Gastrocnemius medialis (tissue), 4 donors: ENCODE measurements at regions not wholly inside any gene's neighbourhood (a gene's known extent, or its start where the extent isn't known, plus 50 kb on each side); places are given as distances from the start of the nearest gene placed in this dataset.

ENCODE experiments used
- ATAC-seq, 2 donors: fragments of 150-250 bp; one replicate each; pipeline ENCODE4 v1.9.1; 2016
- DNase-seq, 2 donors: peaks; one replicate each; pipeline ENCODE4 v3.0.0-alpha.2; 2019
- H3K27ac ChIP-seq, 4 donors: fragments of 200-600 bp; sonication (generic); 1 replicate in 1 of 4; 2 replicates in 3 of 4; pipeline ENCODE4 v1.5.1; 2016 to 2018; ENCODE audit warnings: mild to moderate bottlenecking in 2 of 4, moderate library complexity in 1 of 4
- H3K27me3 ChIP-seq, 3 donors: fragments of 200-600 bp; sonication (generic) in 2 of 3; 1 replicate in 1 of 3; 2 replicates in 2 of 3; pipeline versions ENCODE4 v1.5.1 to v1.6.0; 2016 to 2019; ENCODE audit warnings: mild to moderate bottlenecking in 1 of 3, moderate library complexity in 1 of 3
- H3K36me3 ChIP-seq, 2 donors: fragments of 200-600 bp; sonication (generic) in 1 of 2; one replicate each; pipeline ENCODE4 v1.5.1; 2017 to 2018
- H3K4me1 ChIP-seq, 2 donors: fragments of 200-600 bp; sonication (generic) in 1 of 2; one replicate each; pipeline ENCODE4 v1.5.1; 2016 to 2017; ENCODE audit warnings: mild to moderate bottlenecking in 2 of 2
- H3K4me3 ChIP-seq, 4 donors: fragments of 200-600 bp; sonication (generic) in 3 of 4; 1 replicate in 1 of 4; 2 replicates in 3 of 4; pipeline ENCODE4 v1.5.1; 2016 to 2019; ENCODE audit warnings: mild to moderate bottlenecking in 2 of 4
- H3K9me3 ChIP-seq, 3 donors: fragments of 200-600 bp; sonication (generic) in 2 of 3; 1 replicate in 1 of 3; 2 replicates in 2 of 3; pipeline ENCODE4 v1.5.1; 2016 to 2019
- POLR2A ChIP-seq, 2 donors: fragments of 450-650 bp; IDR thresholded peaks; one replicate each; pipeline ENCODE4 v1.6.1; 2017; ENCODE audit warnings: antibody characterized with exemption in 2 of 2, mild to moderate bottlenecking in 2 of 2, moderate library complexity in 2 of 2
- in situ Hi-C, 4 donors: fragments of 200-750 bp; cut with MboI; loops; one replicate each; pipeline versions ENCODE4 v1.15.0 to v1.8.0; 2017; ENCODE audit warnings: low sequenced_read_pairs in 4 of 4
- intact Hi-C: fragments of 100-400 bp; cut with DNase I; formaldehyde crosslinking; loops from one replicate; pipeline ENCODE4 v1.15.1; 2023; ENCODE audit warnings: low total_unique reads
- microRNA counts, 2 donors: library from miRNA; unstranded; fragments of <30 nt; microRNA quantifications; one replicate each; lab custom pipeline; 2016
- microRNA-seq, 2 donors: library from miRNA; unstranded; fragments of <30 nt; microRNA quantifications; one replicate each; pipeline ENCODE4, GENCODE V29; 2016; ENCODE audit warnings: borderline replicate concordance in 2 of 2
- TF ChIP-seq, protein P1 (sequence below), 5 experiments: fragments of 450-650 bp in 3 of 5; fragments of 200-600 bp in 2 of 5; sonication (generic) in 2 of 5; IDR thresholded peaks in 4 of 5; conservative IDR thresholded peaks in 1 of 5; 1 replicate in 4 of 5; 2 replicates in 1 of 5; pipeline ENCODE4 v1.5.1; 2016 to 2019; ENCODE audit warnings: antibody characterized with exemption in 5 of 5, mild to moderate bottlenecking in 3 of 5, moderate library complexity in 3 of 5

DNA sequence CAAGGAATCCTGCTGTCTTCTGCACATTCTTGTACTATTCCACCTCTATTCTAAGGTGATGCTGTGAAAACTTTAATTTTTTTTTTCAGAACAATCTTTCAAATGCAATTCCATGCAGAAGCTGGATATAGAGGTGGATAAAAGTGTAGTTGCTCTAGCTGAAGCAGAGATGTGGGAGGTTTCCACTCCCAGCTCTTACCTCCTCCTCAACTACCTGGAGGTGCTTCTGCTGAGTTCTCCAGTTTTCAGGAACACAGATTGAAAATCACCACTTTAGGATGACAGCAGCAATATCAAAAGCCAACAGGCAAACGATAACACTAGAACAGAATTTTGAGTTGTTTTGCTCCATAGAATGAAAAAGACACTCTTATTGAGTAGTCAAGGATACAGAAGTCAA lies 51.1 kb upstream of the FAM98A start:
- H3K27ac ChIP-seq, result no peak overlapping the region
- no peaks in the 10 kb centered on the region for H3K27me3 ChIP-seq
- no peaks in the 10 kb centered on the region for H3K36me3 ChIP-seq
- no peaks in the 10 kb centered on the region for H3K4me1 ChIP-seq
- TF ChIP-seq POLR2A (IDR thresholded peaks at IDR 0.05), result no peak
- TF ChIP-seq, protein P1, sequence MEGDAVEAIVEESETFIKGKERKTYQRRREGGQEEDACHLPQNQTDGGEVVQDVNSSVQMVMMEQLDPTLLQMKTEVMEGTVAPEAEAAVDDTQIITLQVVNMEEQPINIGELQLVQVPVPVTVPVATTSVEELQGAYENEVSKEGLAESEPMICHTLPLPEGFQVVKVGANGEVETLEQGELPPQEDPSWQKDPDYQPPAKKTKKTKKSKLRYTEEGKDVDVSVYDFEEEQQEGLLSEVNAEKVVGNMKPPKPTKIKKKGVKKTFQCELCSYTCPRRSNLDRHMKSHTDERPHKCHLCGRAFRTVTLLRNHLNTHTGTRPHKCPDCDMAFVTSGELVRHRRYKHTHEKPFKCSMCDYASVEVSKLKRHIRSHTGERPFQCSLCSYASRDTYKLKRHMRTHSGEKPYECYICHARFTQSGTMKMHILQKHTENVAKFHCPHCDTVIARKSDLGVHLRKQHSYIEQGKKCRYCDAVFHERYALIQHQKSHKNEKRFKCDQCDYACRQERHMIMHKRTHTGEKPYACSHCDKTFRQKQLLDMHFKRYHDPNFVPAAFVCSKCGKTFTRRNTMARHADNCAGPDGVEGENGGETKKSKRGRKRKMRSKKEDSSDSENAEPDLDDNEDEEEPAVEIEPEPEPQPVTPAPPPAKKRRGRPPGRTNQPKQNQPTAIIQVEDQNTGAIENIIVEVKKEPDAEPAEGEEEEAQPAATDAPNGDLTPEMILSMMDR (IDR thresholded peaks at IDR 0.05 in 4 of 5, conservative IDR thresholded peaks at IDR 0.05 in 1 of 5), result no peak
- intact Hi-C loops, result no loop called here
- no peaks in the 10 kb centered on the region for H3K9me3 ChIP-seq
- DNase-seq (no peak), ATAC-seq (no peak)
- no peak overlapping the region for H3K4me3 ChIP-seq
- in situ Hi-C loops, result no loop called here

MicroRNAs in the stretch of these regions (microRNA counts, 767-probe panel; counts per million panel counts)
- microRNA hsa-miR-548ad (lab: Ali Mortazavi, UCI), result 356 to 448 counts per million in 2 donors

Small RNA genes in the stretch of these regions (microRNA-seq; reads per million reads assigned to microRNA genes)
- 0 reads per million in 2 donors for gene MIR548AD
